Upper lobe of left lung (tissue), 4 donors: ENCODE measurements at regions not wholly inside any gene's neighbourhood (a gene's known extent, or its start where the extent isn't known, plus 50 kb on each side); places are given as distances from the start of the nearest gene placed in this dataset.

Experiments used
- CTCF ChIP-seq, 6 experiments: fragments of 450-650 bp in 4 of 6; fragments of 200-600 bp in 2 of 6; sonication (generic) in 2 of 6; IDR thresholded peaks; one replicate each; pipeline ENCODE4 v1.5.1; 2016 to 2019; ENCODE audit warnings: antibody characterized with exemption in 6 of 6
- EP300 ChIP-seq, 4 donors: sonication (generic); formaldehyde crosslinking; IDR thresholded peaks; one replicate each; pipeline ENCODE4 v1.5.1; 2017; ENCODE audit warnings: antibody characterized with exemption in 4 of 4, control low read depth in 2 of 4
- POLR2A ChIP-seq, 4 donors: fragments of 450-650 bp; IDR thresholded peaks; one replicate each; pipeline ENCODE4 v1.5.1; 2016 to 2017; ENCODE audit warnings: antibody characterized with exemption in 4 of 4, mild to moderate bottlenecking in 2 of 4
- POLR2AphosphoS5 ChIP-seq, 2 donors: sonication (generic); formaldehyde crosslinking; IDR thresholded peaks; one replicate each; pipeline ENCODE4 v1.5.1; 2017; ENCODE audit warnings: antibody characterized with exemption in 2 of 2

- no peak for TF ChIP-seq CTCF (IDR thresholded peaks at IDR 0.05)
- TF ChIP-seq POLR2AphosphoS5 (IDR thresholded peaks at IDR 0.05) = no peak
- no peak for TF ChIP-seq POLR2A (IDR thresholded peaks at IDR 0.05)
- TF ChIP-seq EP300 (IDR thresholded peaks at IDR 0.05) = no peak
These were observed 122.9 kb upstream of the RET start for GRCh38 chr10:42953684-42954674.
